ENCODE measurements at regions not wholly inside any gene's neighbourhood (a gene's known extent, or its start where the extent isn't known, plus 50 kb on each side); places are given as distances from the start of the nearest gene placed in this dataset.

DNA sequence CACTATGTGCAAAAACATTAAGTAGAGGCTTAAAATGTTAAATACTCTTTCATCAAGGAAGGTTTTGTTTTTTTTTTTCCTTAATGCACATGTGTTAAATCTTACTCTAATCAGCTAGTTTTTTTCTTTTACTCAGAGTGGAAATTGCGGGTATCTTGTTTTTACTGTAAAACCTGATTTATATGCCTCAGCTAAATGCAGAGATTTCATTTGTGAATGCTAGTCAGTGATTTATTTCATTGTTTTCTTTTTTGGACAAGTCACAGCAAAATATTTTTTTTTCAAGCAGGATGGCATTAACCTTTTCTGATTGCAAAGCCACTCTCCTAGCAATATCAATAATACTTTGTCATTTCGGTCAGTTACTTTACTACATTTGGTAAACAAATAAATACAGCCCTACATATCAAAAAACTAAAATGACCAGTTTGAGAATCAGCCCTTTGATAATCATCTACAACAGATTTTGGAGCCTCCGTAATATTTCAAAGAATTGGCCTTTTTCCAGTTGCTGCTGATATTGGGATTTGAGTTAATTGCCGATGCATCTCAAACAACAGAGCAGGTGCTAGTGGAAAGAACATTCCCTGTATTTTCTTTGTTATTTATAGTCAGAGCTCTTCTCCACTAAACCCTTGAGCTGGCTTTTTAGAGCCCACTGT is 579.2 kb upstream of the ZNF608 start:
- H3K27me3 ChIP-seq (ENCODE audit: control insufficient read depth, insufficient read depth, low read length), result no peaks in the 10 kb centered on the region
- no peaks in the 10 kb centered on the region for H3K36me3 ChIP-seq (ENCODE audit: control insufficient read depth, insufficient read depth, low read length)
- TF ChIP-seq, protein P1, sequence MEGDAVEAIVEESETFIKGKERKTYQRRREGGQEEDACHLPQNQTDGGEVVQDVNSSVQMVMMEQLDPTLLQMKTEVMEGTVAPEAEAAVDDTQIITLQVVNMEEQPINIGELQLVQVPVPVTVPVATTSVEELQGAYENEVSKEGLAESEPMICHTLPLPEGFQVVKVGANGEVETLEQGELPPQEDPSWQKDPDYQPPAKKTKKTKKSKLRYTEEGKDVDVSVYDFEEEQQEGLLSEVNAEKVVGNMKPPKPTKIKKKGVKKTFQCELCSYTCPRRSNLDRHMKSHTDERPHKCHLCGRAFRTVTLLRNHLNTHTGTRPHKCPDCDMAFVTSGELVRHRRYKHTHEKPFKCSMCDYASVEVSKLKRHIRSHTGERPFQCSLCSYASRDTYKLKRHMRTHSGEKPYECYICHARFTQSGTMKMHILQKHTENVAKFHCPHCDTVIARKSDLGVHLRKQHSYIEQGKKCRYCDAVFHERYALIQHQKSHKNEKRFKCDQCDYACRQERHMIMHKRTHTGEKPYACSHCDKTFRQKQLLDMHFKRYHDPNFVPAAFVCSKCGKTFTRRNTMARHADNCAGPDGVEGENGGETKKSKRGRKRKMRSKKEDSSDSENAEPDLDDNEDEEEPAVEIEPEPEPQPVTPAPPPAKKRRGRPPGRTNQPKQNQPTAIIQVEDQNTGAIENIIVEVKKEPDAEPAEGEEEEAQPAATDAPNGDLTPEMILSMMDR (IDR thresholded peaks at IDR 0.05; ENCODE audit: insufficient read depth, low read length, poor library complexity, severe bottlenecking), result no peak
- DNase-seq (ENCODE audit: low read depth), result no peak
- no peak overlapping the region for H3K4me3 ChIP-seq (ENCODE audit: low read depth, low read length)

DNA sequence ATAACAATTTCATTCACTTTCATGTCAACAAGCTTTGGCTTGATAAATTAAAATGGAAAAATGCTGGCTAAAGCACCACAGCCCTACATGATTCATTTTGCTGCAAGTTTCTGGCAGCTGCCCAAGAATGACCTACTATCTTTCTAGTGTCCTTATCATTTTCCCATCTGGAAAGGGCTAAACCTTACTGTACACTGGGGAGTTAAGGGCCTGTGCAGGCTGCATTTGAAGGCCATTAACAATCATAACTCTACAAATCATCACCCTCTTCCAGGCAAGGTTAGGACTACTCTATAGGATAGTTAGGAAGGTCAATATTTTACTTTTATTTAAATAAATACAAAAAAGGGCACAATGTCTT is 579.7 kb upstream of the ZNF608 start:
- Histone ChIP-seq H3K36me3 (ENCODE audit: control insufficient read depth, insufficient read depth, low read length) (no peaks in the 10 kb centered on the region), H3K4me3 (ENCODE audit: low read depth, low read length) (no peak overlapping the region), H3K27me3 (ENCODE audit: control insufficient read depth, insufficient read depth, low read length) (no peaks in the 10 kb centered on the region)
- DNase-seq (ENCODE audit: low read depth), result peak; percentile 23
- TF ChIP-seq, protein P1 (IDR thresholded peaks at IDR 0.05; ENCODE audit: insufficient read depth, low read length, poor library complexity, severe bottlenecking), result no peak

DNA sequence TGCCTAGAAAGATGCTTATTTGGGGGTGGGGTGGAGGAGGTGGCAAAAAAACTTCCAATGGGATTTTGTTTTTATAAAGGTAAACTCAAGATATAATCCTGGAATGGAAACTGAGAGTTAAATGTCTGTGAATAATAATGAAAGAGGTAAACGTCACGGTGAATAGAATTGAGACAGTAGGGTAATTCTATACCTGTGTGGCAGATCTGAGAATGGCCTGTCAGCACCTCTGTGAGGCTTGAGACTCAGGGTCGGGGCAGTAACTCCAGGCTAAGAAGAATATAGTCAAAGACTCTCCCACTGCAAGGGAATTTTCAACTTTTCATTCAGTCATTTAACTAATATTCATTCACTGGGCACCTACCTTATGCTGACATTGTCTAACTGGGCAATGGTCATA is 581.2 kb upstream of the ZNF608 start:
- Histone ChIP-seq H3K27me3 (ENCODE audit: control insufficient read depth, insufficient read depth, low read length) (no peaks in the 10 kb centered on the region), H3K4me3 (ENCODE audit: low read depth, low read length) (no peak overlapping the region), H3K36me3 (ENCODE audit: control insufficient read depth, insufficient read depth, low read length) (no peaks in the 10 kb centered on the region)
- DNase-seq (ENCODE audit: low read depth), result no peak
- TF ChIP-seq, protein P1 (IDR thresholded peaks at IDR 0.05; ENCODE audit: insufficient read depth, low read length, poor library complexity, severe bottlenecking), result no peak

DNA sequence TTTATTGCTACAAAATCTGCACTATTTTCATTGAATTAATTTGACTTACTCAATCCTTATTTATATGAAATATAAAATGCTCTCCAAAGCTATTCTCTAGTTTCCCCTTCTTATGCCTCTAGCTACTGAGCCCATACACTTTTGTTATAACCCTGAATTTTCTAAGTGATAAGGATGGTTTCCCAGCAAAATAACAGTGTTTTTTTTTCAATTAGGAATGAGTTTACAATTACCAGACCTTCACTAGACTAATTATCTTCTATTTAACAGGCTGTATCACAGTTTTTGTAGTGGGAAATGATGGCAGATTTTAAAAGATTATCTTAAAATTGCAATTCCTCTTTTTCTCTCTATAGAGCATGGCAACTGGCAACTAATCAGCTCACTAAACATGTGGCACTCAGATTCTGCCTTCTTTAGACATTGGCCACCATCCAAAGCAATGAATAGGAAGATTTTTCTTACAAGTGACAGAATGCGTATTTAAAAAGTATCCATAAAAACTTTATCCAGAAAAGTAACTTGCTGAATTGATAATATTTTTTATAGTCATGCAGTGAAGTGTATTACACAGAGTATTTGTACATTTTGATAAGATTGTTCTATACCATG is 585.7 kb upstream of the ZNF608 start:
- TF ChIP-seq, protein P1 (IDR thresholded peaks at IDR 0.05; ENCODE audit: insufficient read depth, low read length, poor library complexity, severe bottlenecking), result no peak
- no peak overlapping the region for H3K4me3 ChIP-seq (ENCODE audit: low read depth, low read length)
- no peaks in the 10 kb centered on the region for H3K36me3 ChIP-seq (ENCODE audit: control insufficient read depth, insufficient read depth, low read length)
- no peak for DNase-seq (ENCODE audit: low read depth)
- no peaks in the 10 kb centered on the region for H3K27me3 ChIP-seq (ENCODE audit: control insufficient read depth, insufficient read depth, low read length)

DNA sequence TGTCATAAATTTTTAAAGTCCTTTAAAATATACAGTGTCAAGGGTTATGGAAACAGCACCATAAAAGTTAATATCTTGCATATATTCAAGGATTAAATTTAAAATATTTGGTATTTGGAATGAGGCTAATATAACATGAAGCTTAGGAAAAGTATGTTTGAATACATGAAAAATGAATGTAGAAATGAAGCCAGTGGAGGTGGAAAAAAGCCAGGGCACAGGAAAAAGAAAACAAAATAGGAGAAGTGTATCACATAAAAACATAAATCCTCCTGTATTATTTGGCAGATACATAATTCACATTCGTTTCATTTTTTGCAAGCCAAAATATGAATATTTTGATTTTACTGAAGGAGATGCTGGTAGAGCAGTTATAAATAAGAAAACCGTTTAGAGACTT is 587.0 kb upstream of the ZNF608 start:
- TF ChIP-seq, protein P1 (IDR thresholded peaks at IDR 0.05; ENCODE audit: insufficient read depth, low read length, poor library complexity, severe bottlenecking), result no peak
- H3K36me3 ChIP-seq (ENCODE audit: control insufficient read depth, insufficient read depth, low read length), result no peaks in the 10 kb centered on the region
- H3K27me3 ChIP-seq (ENCODE audit: control insufficient read depth, insufficient read depth, low read length), result no peaks in the 10 kb centered on the region
- no peak for DNase-seq (ENCODE audit: low read depth)
- H3K4me3 ChIP-seq (ENCODE audit: low read depth, low read length), result no peak overlapping the region

DNA sequence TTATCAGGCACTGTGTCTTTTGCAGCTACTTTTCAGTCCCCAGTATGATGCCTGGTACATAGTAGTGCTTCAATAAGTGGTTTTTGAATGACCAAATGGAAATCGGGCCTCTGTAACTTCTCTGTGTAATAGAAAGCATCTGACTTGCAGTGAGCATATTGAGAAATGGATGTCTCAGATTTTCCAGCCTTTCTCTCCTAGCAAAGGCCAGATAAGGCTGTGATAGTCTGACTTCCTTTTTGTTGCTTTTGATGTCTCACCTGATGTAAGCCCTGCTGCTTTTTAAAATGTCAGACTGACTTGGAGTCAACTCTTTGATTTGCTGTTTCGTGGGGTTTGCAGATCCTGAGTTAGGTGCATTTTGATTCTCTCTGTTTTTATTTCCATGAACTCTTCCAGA is 590.0 kb upstream of the ZNF608 start:
- no peaks in the 10 kb centered on the region for H3K36me3 ChIP-seq (ENCODE audit: control insufficient read depth, insufficient read depth, low read length)
- no peak overlapping the region for H3K4me3 ChIP-seq (ENCODE audit: low read depth, low read length)
- TF ChIP-seq, protein P1 (IDR thresholded peaks at IDR 0.05; ENCODE audit: insufficient read depth, low read length, poor library complexity, severe bottlenecking), result no peak
- DNase-seq (ENCODE audit: low read depth), result no peak
- H3K27me3 ChIP-seq (ENCODE audit: control insufficient read depth, insufficient read depth, low read length), result no peaks in the 10 kb centered on the region

All from kidney epithelial cell (primary cell).